ENCODE measurements at regions not wholly inside any gene's neighbourhood (a gene's known extent, or its start where the extent isn't known, plus 50 kb on each side); places are given as distances from the start of the nearest gene placed in this dataset.

GRCh38 chr4:66357316-66357715 is 687.0 kb upstream of the EPHA5 start:
- H3K27ac ChIP-seq = no peak overlapping the region
- H3K9me3 ChIP-seq = no peaks in the 10 kb centered on the region
- no peaks in the 10 kb centered on the region for H3K27me3 ChIP-seq

DNA sequence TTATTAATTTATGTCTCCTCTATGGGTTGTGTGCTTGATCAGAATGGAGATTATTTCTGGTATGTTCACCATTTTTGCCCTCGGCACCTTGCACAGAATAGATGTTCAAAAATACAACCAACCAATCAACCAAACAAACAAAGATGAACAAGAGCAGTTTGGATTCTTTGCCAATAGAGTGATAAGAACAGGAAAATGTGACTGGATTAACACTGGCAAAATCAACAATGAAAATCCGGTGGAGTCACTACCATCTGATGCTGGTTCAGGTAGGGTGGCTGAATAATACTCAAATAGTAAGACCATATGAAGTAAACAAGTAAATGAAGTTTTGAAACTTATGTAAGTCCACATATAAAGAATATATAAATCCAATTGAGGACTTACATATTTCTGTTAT is 685.0 kb upstream of the EPHA5 start:
- TF ChIP-seq, protein P1, sequence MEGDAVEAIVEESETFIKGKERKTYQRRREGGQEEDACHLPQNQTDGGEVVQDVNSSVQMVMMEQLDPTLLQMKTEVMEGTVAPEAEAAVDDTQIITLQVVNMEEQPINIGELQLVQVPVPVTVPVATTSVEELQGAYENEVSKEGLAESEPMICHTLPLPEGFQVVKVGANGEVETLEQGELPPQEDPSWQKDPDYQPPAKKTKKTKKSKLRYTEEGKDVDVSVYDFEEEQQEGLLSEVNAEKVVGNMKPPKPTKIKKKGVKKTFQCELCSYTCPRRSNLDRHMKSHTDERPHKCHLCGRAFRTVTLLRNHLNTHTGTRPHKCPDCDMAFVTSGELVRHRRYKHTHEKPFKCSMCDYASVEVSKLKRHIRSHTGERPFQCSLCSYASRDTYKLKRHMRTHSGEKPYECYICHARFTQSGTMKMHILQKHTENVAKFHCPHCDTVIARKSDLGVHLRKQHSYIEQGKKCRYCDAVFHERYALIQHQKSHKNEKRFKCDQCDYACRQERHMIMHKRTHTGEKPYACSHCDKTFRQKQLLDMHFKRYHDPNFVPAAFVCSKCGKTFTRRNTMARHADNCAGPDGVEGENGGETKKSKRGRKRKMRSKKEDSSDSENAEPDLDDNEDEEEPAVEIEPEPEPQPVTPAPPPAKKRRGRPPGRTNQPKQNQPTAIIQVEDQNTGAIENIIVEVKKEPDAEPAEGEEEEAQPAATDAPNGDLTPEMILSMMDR (IDR thresholded peaks at IDR 0.05) = no peak
- H3K4me3 ChIP-seq = no peak overlapping the region
- intact Hi-C loops (cut with DNase I; ENCODE audit: low total_unique reads) = no loop called here
- H3K27me3 ChIP-seq = no peaks in the 10 kb centered on the region
- no peaks in the 10 kb centered on the region for H3K9me3 ChIP-seq
- no peak for DNase-seq
- no peaks in the 10 kb centered on the region for H3K36me3 ChIP-seq
- H3K4me1 ChIP-seq = no peaks in the 10 kb centered on the region
- H3K27ac ChIP-seq = no peak overlapping the region

More at GRCh38 chr4:66357316-66357715, 687.0 kb upstream of the EPHA5 start:
- Histone ChIP-seq H3K36me3 (no peaks in the 10 kb centered on the region), H3K4me1 (no peaks in the 10 kb centered on the region), H3K4me3 (no peak overlapping the region)
- TF ChIP-seq, protein P1 (IDR thresholded peaks at IDR 0.05) = no peak
- no peak for DNase-seq
- intact Hi-C loops (cut with DNase I; ENCODE audit: low total_unique reads) = no loop called here

DNA sequence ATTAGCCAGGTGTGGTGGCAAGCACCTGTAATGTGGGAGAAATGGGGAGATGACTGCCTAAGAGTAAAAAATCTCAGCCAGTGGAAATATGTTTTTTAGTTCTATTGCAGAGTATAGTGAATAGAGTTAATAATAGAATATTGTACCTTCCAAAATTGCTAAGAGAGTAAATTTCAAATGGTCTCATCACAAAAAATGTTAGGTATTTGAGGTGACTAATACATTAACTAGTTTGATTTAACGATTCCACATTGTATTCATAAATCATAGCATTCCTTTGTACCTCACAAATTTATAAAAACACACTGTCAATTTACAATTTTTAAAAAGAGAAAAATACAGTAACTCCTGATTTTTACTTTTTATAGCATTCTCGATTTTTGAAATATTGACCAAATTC is 681.5 kb upstream of the EPHA5 start:
- Histone ChIP-seq H3K27me3 (no peaks in the 10 kb centered on the region), H3K36me3 (no peaks in the 10 kb centered on the region), H3K9me3 (no peaks in the 10 kb centered on the region), H3K27ac (no peak overlapping the region), H3K4me1 (no peaks in the 10 kb centered on the region), H3K4me3 (no peak overlapping the region)
- TF ChIP-seq, protein P1 (IDR thresholded peaks at IDR 0.05) = no peak
- intact Hi-C loops (cut with DNase I; ENCODE audit: low total_unique reads) = no loop called here
- no peak for DNase-seq

- intact Hi-C loops (cut with DNase I; ENCODE audit: low total_unique reads) = no loop called here
- Histone ChIP-seq H3K27ac (no peak overlapping the region), H3K27me3 (no peaks in the 10 kb centered on the region), H3K9me3 (no peaks in the 10 kb centered on the region), H3K4me3 (no peak overlapping the region), H3K36me3 (no peaks in the 10 kb centered on the region), H3K4me1 (no peaks in the 10 kb centered on the region)
- TF ChIP-seq, protein P1 (IDR thresholded peaks at IDR 0.05) = no peak
- DNase-seq = no peak
These were observed 670.1 kb upstream of the EPHA5 start for GRCh38 chr4:66340286-66340893.

- H3K36me3 ChIP-seq = no peaks in the 10 kb centered on the region
- TF ChIP-seq, protein P1 (IDR thresholded peaks at IDR 0.05) = no peak
- H3K27ac ChIP-seq = no peak overlapping the region
- intact Hi-C loops (cut with DNase I; ENCODE audit: low total_unique reads) = no loop called here
- H3K27me3 ChIP-seq = no peaks in the 10 kb centered on the region
- no peaks in the 10 kb centered on the region for H3K4me1 ChIP-seq
- H3K9me3 ChIP-seq = no peaks in the 10 kb centered on the region
- no peak overlapping the region for H3K4me3 ChIP-seq
- no peak for DNase-seq
These were observed 668.7 kb upstream of the EPHA5 start for GRCh38 chr4:66339007-66339406.

DNA sequence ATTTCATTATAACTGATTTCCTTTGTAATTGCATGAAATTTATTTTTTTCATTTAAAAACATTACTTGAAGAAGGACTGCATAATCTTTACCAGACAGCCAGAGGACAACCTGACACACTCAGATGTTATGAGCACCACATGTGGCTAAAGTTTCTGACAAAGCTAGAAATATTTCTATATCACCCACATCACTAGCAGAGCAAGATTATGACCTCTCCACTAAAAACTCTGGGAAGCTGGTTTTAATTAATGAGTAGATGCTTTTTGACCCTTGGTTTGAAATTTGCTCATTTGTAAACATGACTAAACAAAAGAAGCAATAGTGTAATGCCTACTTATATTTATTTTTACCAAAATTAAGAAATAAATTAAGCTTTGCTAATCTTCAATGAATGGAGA is 661.5 kb upstream of the EPHA5 start:
- H3K4me3 ChIP-seq = no peak overlapping the region
- no peaks in the 10 kb centered on the region for H3K4me1 ChIP-seq
- H3K27ac ChIP-seq = no peak overlapping the region
- TF ChIP-seq, protein P1 (IDR thresholded peaks at IDR 0.05) = no peak
- no peaks in the 10 kb centered on the region for H3K9me3 ChIP-seq
- intact Hi-C loops (cut with DNase I; ENCODE audit: low total_unique reads) = no loop called here
- no peak for DNase-seq
- no peaks in the 10 kb centered on the region for H3K36me3 ChIP-seq
- H3K27me3 ChIP-seq = no peaks in the 10 kb centered on the region
